K562 (cell line): ENCODE measurements at regions not wholly inside any gene's neighbourhood (a gene's known extent, or its start where the extent isn't known, plus 50 kb on each side); places are given as distances from the start of the nearest gene placed in this dataset.

Source experiments
- ATAC-seq: fragments of 200-7000 bp; cut with Tn5 transposase; 3 replicates; pipeline ENCODE4 v1.9.1; 2020; ENCODE audit warnings: moderate library complexity
- BruUV-seq: library from RNA; stranded (reverse); fragments of 400-500 nt; replicated peaks from 2 replicates; lab custom pipeline; 2021; lab: Mats Ljungman, UMichigan
- CTCF ChIA-PET: fragments of 300-600 bp; formaldehyde crosslinking; extraction: SDS; loops from one replicate; lab custom pipeline; 2021; ENCODE audit warnings: low intra/inter-chr PET ratio; lab: Yijun Ruan, JAX
- POLR2A ChIA-PET: fragments of 300-600, 350-650 bp; sonication (Branson Sonifier 250); formaldehyde crosslinking; extraction: SDS; loops from one replicate; lab custom pipeline; 2021; ENCODE audit warnings: antibody characterized with exemption, inconsistent platforms; lab: Yijun Ruan, JAX
- DNase-seq, 4 experiments: peaks; one replicate each; pipeline versions ENCODE4 v3.0.0 to v3.0.0-alpha.2; 2011 to 2018; ENCODE audit warnings: low spot score in 3 of 4, mixed read lengths in 3 of 4; ENCODE audit errors: extremely low read depth in 1 of 4
- FAIRE-seq: peaks from 2 replicates; lab custom pipeline; 2011; peaks lifted over from hg19 to GRCh38; lab: Jason Lieb, UNC
- H2AFZ ChIP-seq: 2 replicates; pipeline ENCODE4 v1.6.0; 2011; ENCODE audit warnings: low read depth, low read length, control low read depth, inconsistent platforms
- H3K27ac ChIP-seq: fragments of 200-600 bp; 3 replicates; pipeline ENCODE4 v1.8.0; 2011; ENCODE audit warnings: low read depth, mild to moderate bottlenecking, control low read depth, inconsistent platforms, low read length, moderate library complexity, mixed read lengths; ENCODE audit errors: extremely low read depth
- H3K27me3 ChIP-seq, 2 experiments: fragments of 300-600 bp in 1 of 2; 2 replicates in 1 of 2; 3 replicates in 1 of 2; pipeline versions ENCODE4 v1.6.0 to v1.8.0; 2011; ENCODE audit warnings: inconsistent platforms in 2 of 2, low read length in 2 of 2, mild to moderate bottlenecking in 1 of 2, mixed read lengths in 1 of 2, moderate library complexity in 1 of 2; ENCODE audit not compliant: control insufficient read depth in 2 of 2, insufficient read depth in 2 of 2
- H3K36me3 ChIP-seq: fragments of 300-600 bp; 3 replicates; pipeline ENCODE4 v1.8.0; 2011; ENCODE audit warnings: mild to moderate bottlenecking, low read length, inconsistent platforms; ENCODE audit not compliant: control insufficient read depth, insufficient read depth
- H3K4me1 ChIP-seq, 2 experiments: fragments of 200-600 bp in 1 of 2; replicated peaks in 1 of 2; 2 replicates in 1 of 2; 3 replicates in 1 of 2; pipeline versions ENCODE4 v1.5.1 to v1.8.0; 2011; ENCODE audit warnings: inconsistent platforms in 2 of 2, low read length in 2 of 2, mild to moderate bottlenecking in 1 of 2, mixed read lengths in 1 of 2, moderate library complexity in 1 of 2; ENCODE audit not compliant: control insufficient read depth in 2 of 2, insufficient read depth in 2 of 2
- H3K4me2 ChIP-seq: 2 replicates; pipeline ENCODE4 v1.6.1; 2011; ENCODE audit warnings: low read length, control low read depth, inconsistent platforms, mixed read lengths; ENCODE audit not compliant: insufficient read depth
- H3K4me3 ChIP-seq: fragments of 200-600 bp; sonication (generic), shearing (Covaris generic); 2 replicates; pipeline ENCODE4 v1.5.1; 2016; ENCODE audit warnings: control low read depth, inconsistent platforms
- H3K79me2 ChIP-seq: fragments of 200-600 bp; 3 replicates; pipeline ENCODE4 v1.8.0; 2011; ENCODE audit warnings: low read length, inconsistent platforms; ENCODE audit not compliant: control insufficient read depth, insufficient read depth
- H3K9ac ChIP-seq, 2 experiments: 2 replicates each; pipeline versions ENCODE4 v1.6.0 to v1.6.1; 2011; ENCODE audit warnings: low read depth in 2 of 2, low read length in 2 of 2, control low read depth in 1 of 2, inconsistent platforms in 1 of 2, mild to moderate bottlenecking in 1 of 2, mixed read lengths in 1 of 2; ENCODE audit not compliant: insufficient read depth in 1 of 2
- H3K9me1 ChIP-seq: one replicate; pipeline ENCODE4 v1.6.0; 2011; ENCODE audit warnings: inconsistent platforms, mild to moderate bottlenecking, low read length, moderate library complexity; ENCODE audit not compliant: control insufficient read depth, insufficient read depth
- H3K9me3 ChIP-seq: replicated peaks from 2 replicates; pipeline ENCODE4 v1.5.1; 2011; ENCODE audit warnings: low read depth, low read length, inconsistent platforms; ENCODE audit not compliant: control insufficient read depth, insufficient read depth
- H4K20me1 ChIP-seq: replicated peaks from 2 replicates; pipeline ENCODE4 v1.6.1; 2011; ENCODE audit warnings: low read length, inconsistent platforms, mixed read lengths; ENCODE audit not compliant: control insufficient read depth, insufficient read depth
- ARID1B ChIP-seq: fragments of 450-650 bp; IDR thresholded peaks from 2 replicates; pipeline ENCODE4 v1.6.1; 2016; ENCODE audit warnings: antibody characterized with exemption, mild to moderate bottlenecking, inconsistent platforms
- CBFA2T2 ChIP-seq: fragments of 450-650 bp; conservative IDR thresholded peaks from 2 replicates; pipeline ENCODE4 v1.6.1; 2017; ENCODE audit warnings: mild to moderate bottlenecking
- CBFA2T3 ChIP-seq: fragments of 450-650 bp; IDR thresholded peaks from 2 replicates; pipeline ENCODE4 v1.6.1; 2017
- CHD1 ChIP-seq: fragments of 200-600 bp; sonication (generic); IDR thresholded peaks from one replicate; pipeline ENCODE4 v1.6.1; 2012; ENCODE audit warnings: mild to moderate bottlenecking, moderate library complexity, low read length, inconsistent platforms
- GATAD2B ChIP-seq: fragments of 450-650 bp; IDR thresholded peaks from 2 replicates; pipeline ENCODE4 v1.6.1; 2017; ENCODE audit warnings: mild to moderate bottlenecking, borderline replicate concordance
- HIVEP1 ChIP-seq: fragments of 250-450 bp; sonication (Bioruptor Pico); IDR thresholded peaks from 2 replicates; pipeline ENCODE4 v1.4.0; 2020; ENCODE audit warnings: mild to moderate bottlenecking
- RB1 ChIP-seq: fragments of 450-650 bp; IDR thresholded peaks from 2 replicates; pipeline ENCODE4 v1.6.1; 2017; ENCODE audit warnings: low read depth, mild to moderate bottlenecking
- RBM17 ChIP-seq: fragments of 200-400 bp; formaldehyde crosslinking; IDR thresholded peaks from 2 replicates; pipeline ENCODE4 v1.6.1; 2017; ENCODE audit warnings: low read depth, mild to moderate bottlenecking, low read length, borderline replicate concordance
- SRSF1 ChIP-seq: fragments of 200-400 bp; formaldehyde crosslinking; IDR thresholded peaks from 2 replicates; pipeline ENCODE4 v1.6.1; 2017; ENCODE audit warnings: mild to moderate bottlenecking, low read depth, low read length, moderate library complexity
- TAL1 ChIP-seq: fragments of 450-650 bp; IDR thresholded peaks from 2 replicates; pipeline ENCODE4 v1.6.1; 2016; ENCODE audit warnings: mild to moderate bottlenecking
- WGBS: fragments of 100-300 bp; shearing (Covaris generic); methylation state at CpG from one replicate; pipeline ENCODE4 v1.1.6; 2016; ENCODE audit warnings: low coverage, mixed read lengths; ENCODE audit not compliant: insufficient coverage; ENCODE audit errors: missing lambda C conversion rate; 5-methylcytosine and 5-hydroxymethylcytosine counted together
- in situ Hi-C: fragments of 300-500 bp; cut with MboI; formaldehyde crosslinking; loops from 4 replicates; pipeline ENCODE4 v1.15.0; 2018; ENCODE audit warnings: inconsistent platforms, mixed read lengths
- intact Hi-C: fragments of 100-400 bp; cut with micrococcal nuclease; formaldehyde crosslinking; loops from 2 replicates; pipeline ENCODE4 v1.14.2; 2022

- ChIA-PET CTCF (no interaction called here), POLR2A (interaction anchor here (1.0 kb wide), 1 partner anchor 34 kb away, joined by 3 read pairs; no protein-coding TSS in a partner anchor)
- no peaks in the 10 kb centered on the region for H3K79me2 ChIP-seq
- no peaks in the 10 kb centered on the region for H3K27me3 ChIP-seq
- intact Hi-C loops, result no loop called here
- TF ChIP-seq CBFA2T3 (peak; percentile 70), CHD1 (no peak), ARID1B (peak; percentile 49; the same call in 1 of the 2 replicates), TAL1 (peak; percentile 52), RBM17 (no peak), SRSF1 (no peak), CBFA2T2 (peak; percentile 65)
- H3K4me3 ChIP-seq, result no peak overlapping the region
- no TSS peak for BruUV-seq
- H3K9me1 ChIP-seq, result no peaks in the 10 kb centered on the region
- H4K20me1 ChIP-seq, result no peaks in the 10 kb centered on the region
- no peak overlapping the region for H3K27ac ChIP-seq
- no peak overlapping the region for H3K9ac ChIP-seq
- no peak for ATAC-seq
- in situ Hi-C loops, result no loop called here
- no peaks in the 10 kb centered on the region for H3K36me3 ChIP-seq
- FAIRE-seq, result no peak
- H3K9me3 ChIP-seq, result no peaks in the 10 kb centered on the region
- no peak for DNase-seq
- no peak overlapping the region for H2AFZ ChIP-seq
- no peak overlapping the region for H3K4me2 ChIP-seq
- H3K4me1 ChIP-seq, result no peaks in the 10 kb centered on the region
Measured at GRCh38 chr6:86822747-86823146, 114.6 kb upstream of the HTR1E start.

- no peaks in the 10 kb centered on the region for H3K9me1 ChIP-seq
- H3K4me2 ChIP-seq, result no peak overlapping the region
- H3K36me3 ChIP-seq, result no peaks in the 10 kb centered on the region
- no peaks in the 10 kb centered on the region for H4K20me1 ChIP-seq
- CTCF ChIA-PET, result no interaction called here
- H2AFZ ChIP-seq, result no peak overlapping the region
- no peaks in the 10 kb centered on the region for H3K9me3 ChIP-seq
- H3K27me3 ChIP-seq, result no peaks in the 10 kb centered on the region
- H3K27ac ChIP-seq, result no peak overlapping the region
- TF ChIP-seq GATAD2B, result no peak
- TF ChIP-seq HIVEP1 (CRISPR knock-in tag), result no peak
- TF ChIP-seq RB1, result no peak
- TF ChIP-seq, all 486 proteins: peak for 0
- no peak overlapping the region for H3K4me3 ChIP-seq
- POLR2A ChIA-PET, result no interaction called here
- no peak for FAIRE-seq
- intact Hi-C loops, result no loop called here
- no peak for ATAC-seq
- no peaks in the 10 kb centered on the region for H3K79me2 ChIP-seq
- 0% methylated on average over 1 of the region's 1 CpG for WGBS
- DNase-seq, result no peak
- no TSS peak for BruUV-seq
- in situ Hi-C loops, result no loop called here
- no peak overlapping the region for H3K9ac ChIP-seq
- no peaks in the 10 kb centered on the region; a peak in 1 of 5 replicates for H3K4me1 ChIP-seq
Measured at GRCh38 chr6:86820750-86821149, 116.6 kb upstream of the HTR1E start.
